ENCODE measurements at regions not wholly inside any gene's neighbourhood (a gene's known extent, or its start where the extent isn't known, plus 50 kb on each side); places are given as distances from the start of the nearest gene placed in this dataset.

- TF ChIP-seq CTCF (IDR thresholded peaks at IDR 0.05; ENCODE audit: insufficient read depth, low read length, poor library complexity, severe bottlenecking) (no peak), EZH2phosphoT487 (conservative IDR thresholded peaks at IDR 0.05; ENCODE audit: low read length) (no peak)
Observed at GRCh38 chr20:6466075-6466810, 301.2 kb upstream of the BMP2 start.

Data from SU-DHL-6 (cell line).